Endothelial cell of umbilical vein (primary cell): ENCODE measurements at regions not wholly inside any gene's neighbourhood (a gene's known extent, or its start where the extent isn't known, plus 50 kb on each side); places are given as distances from the start of the nearest gene placed in this dataset.

Experiments used
- BruUV-seq: library from RNA; stranded (reverse); fragments of 400-500 nt; replicated peaks from 2 replicates; lab custom pipeline; 2021; lab: Mats Ljungman, UMichigan
- CTCF ChIA-PET: fragments of 300-600, 350-600 bp; sonication (Branson Sonifier 250); formaldehyde crosslinking; loops from one replicate; lab custom pipeline; 2021; ENCODE audit warnings: antibody characterized with exemption, inconsistent platforms; lab: Charles Lee
- POLR2A ChIA-PET: fragments of 300-600, 350-600 bp; sonication (Branson Sonifier 250); formaldehyde crosslinking; loops from one replicate; lab custom pipeline; 2021; ENCODE audit warnings: antibody characterized with exemption, inconsistent platforms; lab: Charles Lee
- DNase-seq: peaks from one replicate; pipeline ENCODE4 v3.0.0-alpha.2; 2011; ENCODE audit warnings: low read depth, low spot score
- FAIRE-seq: peaks from 2 replicates; lab custom pipeline; 2011; peaks lifted over from hg19 to GRCh38; lab: Jason Lieb, UNC
- H2AFZ ChIP-seq: 2 replicates; pipeline ENCODE4 v1.6.0; 2012; ENCODE audit warnings: low read depth, low read length, control low read depth, inconsistent platforms
- H3K27ac ChIP-seq: 2 replicates; pipeline ENCODE4 v1.5.1; 2011; ENCODE audit warnings: low read depth, mild to moderate bottlenecking, control low read depth, low read length, moderate library complexity; ENCODE audit not compliant: insufficient read depth
- H3K27me3 ChIP-seq, 2 experiments: 2 replicates each; pipeline versions ENCODE4 v1.6.0 to v1.6.1; 2011; ENCODE audit warnings: low read length in 2 of 2, mixed read lengths in 1 of 2; ENCODE audit not compliant: control insufficient read depth in 2 of 2, insufficient read depth in 2 of 2
- H3K36me3 ChIP-seq, 2 experiments: 2 replicates in 1 of 2; 3 replicates in 1 of 2; pipeline ENCODE4 v1.5.1; 2011; ENCODE audit warnings: low read length in 2 of 2, mild to moderate bottlenecking in 1 of 2, moderate library complexity in 1 of 2; ENCODE audit not compliant: control insufficient read depth in 2 of 2, insufficient read depth in 2 of 2; ENCODE audit errors: extremely low read depth in 1 of 2
- H3K4me1 ChIP-seq: 3 replicates; pipeline ENCODE4 v1.5.1; 2011; ENCODE audit warnings: mild to moderate bottlenecking, low read length; ENCODE audit not compliant: control insufficient read depth, insufficient read depth; ENCODE audit errors: extremely low read depth
- H3K4me2 ChIP-seq: 2 replicates; pipeline ENCODE4 v1.6.1; 2011; ENCODE audit warnings: low read length, control low read depth, mixed read lengths; ENCODE audit not compliant: insufficient read depth
- H3K4me3 ChIP-seq, 3 experiments: fragments of 200-600 bp in 1 of 3; sonication (generic), shearing (Covaris generic) in 1 of 3; replicated peaks in 1 of 3; 2 replicates each; pipeline ENCODE4 v1.5.1; 2011 to 2016; ENCODE audit warnings: control low read depth in 3 of 3, low read length in 3 of 3, mild to moderate bottlenecking in 2 of 3, inconsistent platforms in 1 of 3, low read depth in 1 of 3, moderate library complexity in 1 of 3; ENCODE audit not compliant: insufficient read depth in 1 of 3
- H3K79me2 ChIP-seq: 2 replicates; pipeline ENCODE4 v1.6.0; 2012; ENCODE audit warnings: low read length, inconsistent platforms; ENCODE audit not compliant: control insufficient read depth, insufficient read depth
- H3K9ac ChIP-seq: replicated peaks from 2 replicates; pipeline ENCODE3; 2011; ENCODE audit warnings: low read length, control low read depth; ENCODE audit not compliant: insufficient read depth; ENCODE audit errors: extremely low read depth
- H3K9me1 ChIP-seq: replicated peaks from 3 replicates; pipeline ENCODE4 v1.6.0; 2011; ENCODE audit warnings: mild to moderate bottlenecking, low read length; ENCODE audit not compliant: control insufficient read depth, insufficient read depth; ENCODE audit errors: extremely low read depth
- H3K9me3 ChIP-seq: replicated peaks from 2 replicates; pipeline ENCODE4 v1.5.1; 2012; ENCODE audit warnings: low read length, inconsistent platforms; ENCODE audit not compliant: control insufficient read depth, insufficient read depth
- H4K20me1 ChIP-seq: replicated peaks from 2 replicates; pipeline ENCODE3; 2011; ENCODE audit warnings: mild to moderate bottlenecking, low read length; ENCODE audit not compliant: control insufficient read depth, insufficient read depth; ENCODE audit errors: extremely low read depth
- EZH2 ChIP-seq: IDR thresholded peaks from 2 replicates; pipeline ENCODE4 v1.6.1; 2012; ENCODE audit warnings: borderline replicate concordance, low read depth, mild to moderate bottlenecking, moderate library complexity, low read length, inconsistent platforms; ENCODE audit not compliant: severe bottlenecking
- FOS ChIP-seq: IDR thresholded peaks from 2 replicates; pipeline ENCODE4 v1.6.1; 2011; ENCODE audit warnings: mild to moderate bottlenecking, low read length, moderate library complexity, borderline replicate concordance; ENCODE audit not compliant: insufficient read depth
- GATA2 ChIP-seq: IDR thresholded peaks from 2 replicates; pipeline ENCODE4 v1.7.0; 2011; ENCODE audit warnings: low read depth, mild to moderate bottlenecking, moderate library complexity, mixed read lengths, low read length; ENCODE audit not compliant: insufficient read length, insufficient read depth
- JUN ChIP-seq: IDR thresholded peaks from 2 replicates; pipeline ENCODE4 v1.6.1; 2011; ENCODE audit warnings: borderline replicate concordance, low read depth; ENCODE audit not compliant: insufficient read length, insufficient read depth
- MAX ChIP-seq: IDR thresholded peaks from 2 replicates; pipeline ENCODE4 v1.6.1; 2011; ENCODE audit not compliant: insufficient read depth, insufficient read length
- MYC ChIP-seq: IDR thresholded peaks from one replicate; pipeline ENCODE4 v1.6.1; 2011; ENCODE audit warnings: mild to moderate bottlenecking, low read depth, low read length
- POLR2A ChIP-seq: IDR thresholded peaks from 2 replicates; pipeline ENCODE4 v1.6.1; 2012; ENCODE audit warnings: low read depth, mild to moderate bottlenecking, control low read depth, low read length
- POLR2AphosphoS5 ChIP-seq: IDR thresholded peaks from 2 replicates; pipeline ENCODE4 v1.6.1; 2012; ENCODE audit warnings: low read depth, mild to moderate bottlenecking, control low read depth, low read length, moderate library complexity; ENCODE audit not compliant: insufficient read depth
- dilution Hi-C: fragments of 300-500 bp; cut with MboI; formaldehyde crosslinking; loops from one replicate; pipeline ENCODE4 v1.15.0; 2019; ENCODE audit warnings: low sequenced_read_pairs; ENCODE audit not compliant: extremely low pct_ligation_motif_present
- intact Hi-C: fragments of 100-400 bp; cut with micrococcal nuclease; formaldehyde crosslinking; loops from one replicate; pipeline ENCODE4 v1.10.0; 2022
- TF ChIP-seq, protein P1 (sequence below), 2 donors: IDR thresholded peaks; 1 replicate in 1 of 2; 2 replicates in 1 of 2; pipeline ENCODE4 v1.5.1; 2011; ENCODE audit warnings: low read length in 2 of 2, mild to moderate bottlenecking in 2 of 2, moderate library complexity in 2 of 2, control low read depth in 1 of 2, inconsistent platforms in 1 of 2, low read depth in 1 of 2; ENCODE audit not compliant: insufficient read depth in 1 of 2; ENCODE audit errors: extremely low read depth in 1 of 2

- TF ChIP-seq POLR2AphosphoS5 (no peak), JUN (no peak), FOS (no peak), EZH2 (no peak), MYC (no peak), MAX (no peak), POLR2A (no peak), GATA2 (no peak)
- TF ChIP-seq, protein P1, sequence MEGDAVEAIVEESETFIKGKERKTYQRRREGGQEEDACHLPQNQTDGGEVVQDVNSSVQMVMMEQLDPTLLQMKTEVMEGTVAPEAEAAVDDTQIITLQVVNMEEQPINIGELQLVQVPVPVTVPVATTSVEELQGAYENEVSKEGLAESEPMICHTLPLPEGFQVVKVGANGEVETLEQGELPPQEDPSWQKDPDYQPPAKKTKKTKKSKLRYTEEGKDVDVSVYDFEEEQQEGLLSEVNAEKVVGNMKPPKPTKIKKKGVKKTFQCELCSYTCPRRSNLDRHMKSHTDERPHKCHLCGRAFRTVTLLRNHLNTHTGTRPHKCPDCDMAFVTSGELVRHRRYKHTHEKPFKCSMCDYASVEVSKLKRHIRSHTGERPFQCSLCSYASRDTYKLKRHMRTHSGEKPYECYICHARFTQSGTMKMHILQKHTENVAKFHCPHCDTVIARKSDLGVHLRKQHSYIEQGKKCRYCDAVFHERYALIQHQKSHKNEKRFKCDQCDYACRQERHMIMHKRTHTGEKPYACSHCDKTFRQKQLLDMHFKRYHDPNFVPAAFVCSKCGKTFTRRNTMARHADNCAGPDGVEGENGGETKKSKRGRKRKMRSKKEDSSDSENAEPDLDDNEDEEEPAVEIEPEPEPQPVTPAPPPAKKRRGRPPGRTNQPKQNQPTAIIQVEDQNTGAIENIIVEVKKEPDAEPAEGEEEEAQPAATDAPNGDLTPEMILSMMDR (IDR thresholded peaks at IDR 0.05; ENCODE audit: extremely low read depth in 1 of 2, insufficient read depth in 1 of 2, low read depth in 1 of 2, low read length in 2 of 2), result no peak
- no peak overlapping the region for H3K27ac ChIP-seq
- H3K9me1 ChIP-seq, result no peaks in the 10 kb centered on the region
- no TSS peak for BruUV-seq
- no peak for FAIRE-seq
- dilution Hi-C loops, result no loop called here
- no peak overlapping the region for H3K4me3 ChIP-seq
- no peaks in the 10 kb centered on the region for H4K20me1 ChIP-seq
- intact Hi-C loops, result no loop called here
- no peaks in the 10 kb centered on the region for H3K36me3 ChIP-seq
- H3K9ac ChIP-seq, result no peak overlapping the region
- POLR2A ChIA-PET, result no interaction called here
- no peak overlapping the region for H3K4me2 ChIP-seq
- DNase-seq, result no peak
- CTCF ChIA-PET, result no interaction called here
- no peaks in the 10 kb centered on the region for H3K9me3 ChIP-seq
- H2AFZ ChIP-seq, result no peak overlapping the region
- H3K79me2 ChIP-seq, result no peaks in the 10 kb centered on the region
- H3K4me1 ChIP-seq, result no peaks in the 10 kb centered on the region
- H3K27me3 ChIP-seq, result no peaks in the 10 kb centered on the region
Observed at GRCh38 chr4:62387808-62388207, 1187.7 kb downstream of the ADGRL3 start.
